HG03439 (cell line): ENCODE measurements at regions not wholly inside any gene's neighbourhood (a gene's known extent, or its start where the extent isn't known, plus 50 kb on each side); places are given as distances from the start of the nearest gene placed in this dataset.
"Not testable (repeated sequence)": the region's sequence is repeated elsewhere in the genome, so short reads cannot be mapped to it uniquely, and the experiment has no call there.

Source experiments
- ATAC-seq: cut with Tn5 transposase; IDR thresholded peaks from one replicate; pipeline ENCODE4 v1.9.1; 2021; ENCODE audit warnings: mild to moderate bottlenecking, moderate library complexity; ENCODE audit not compliant: unreplicated experiment

GRCh38 chr2:61774351-61774750 is 79.5 kb downstream of the FAM161A start:
- no peak for ATAC-seq

- no peak for ATAC-seq
Measured at GRCh38 chr2:61771904-61772845, 81.7 kb downstream of the FAM161A start.

GRCh38 chr2:61770746-61771145 is 83.1 kb downstream of the FAM161A start:
- no peak for ATAC-seq

- ATAC-seq: no peak
Measured at GRCh38 chr2:61770298-61770697, 83.6 kb downstream of the FAM161A start.

GRCh38 chr2:61769093-61769675 is 84.7 kb downstream of the FAM161A start:
- no peak for ATAC-seq

DNA sequence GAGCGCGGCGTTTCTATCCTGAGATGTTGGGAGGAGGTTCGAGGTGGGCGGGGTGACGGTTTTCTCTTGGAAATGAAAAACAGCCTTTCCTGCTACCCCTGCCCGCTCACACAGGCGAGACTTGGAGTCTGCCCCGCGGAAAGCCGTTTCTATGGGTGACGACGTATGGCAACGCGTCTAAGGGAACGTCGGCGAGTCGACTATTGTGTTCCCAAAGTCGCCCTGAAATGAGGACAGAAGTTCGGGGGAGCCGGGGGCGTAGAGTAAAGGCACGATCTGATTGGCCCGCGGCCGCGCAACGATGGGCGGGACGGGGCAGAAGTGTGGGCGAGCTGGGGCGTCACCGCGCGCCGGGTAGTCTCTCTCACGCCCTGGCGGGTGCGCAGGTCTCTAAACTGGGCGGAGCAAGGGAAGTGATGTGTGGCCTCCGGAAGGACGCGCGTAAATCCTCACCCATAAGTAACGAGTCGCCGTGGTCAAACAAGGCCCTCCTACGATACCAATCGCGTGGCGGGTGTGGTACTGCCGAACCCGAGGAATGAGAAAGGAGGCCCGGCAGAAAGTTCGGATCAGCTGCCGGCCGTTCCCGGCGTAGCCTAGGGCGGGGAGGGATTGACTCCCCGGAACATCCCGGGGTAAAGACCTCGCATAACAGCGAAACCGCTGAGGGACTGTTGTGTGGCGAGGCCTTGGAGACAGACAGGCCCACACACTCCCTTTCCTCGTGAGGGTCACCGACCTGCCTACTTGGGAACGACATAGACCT is 89.6 kb downstream of the FAM161A start:
- ATAC-seq: peak; percentile 97

DNA sequence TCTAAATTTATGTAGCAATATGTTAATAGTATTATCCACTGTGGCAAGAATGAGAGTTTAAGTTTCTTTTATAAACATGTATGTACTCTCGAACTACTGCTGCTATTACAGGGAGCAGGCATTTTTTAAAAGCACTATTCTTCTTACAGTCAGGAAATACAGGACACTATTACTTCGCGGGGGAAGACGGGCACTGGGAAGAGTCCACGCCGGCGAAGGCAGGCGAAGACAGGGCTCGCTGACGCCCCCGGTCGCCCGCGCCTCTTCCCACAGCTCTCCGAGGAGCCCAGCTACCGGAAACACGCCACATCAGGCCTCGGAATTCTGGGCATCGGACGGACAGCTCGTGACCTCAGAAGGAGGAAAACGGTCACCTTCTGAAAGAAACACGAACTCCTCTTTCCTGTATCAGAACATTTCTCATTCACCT is 90.2 kb downstream of the FAM161A start:
- peak; percentile 29 for ATAC-seq

GRCh38 chr2:61762292-61762691 is 91.6 kb downstream of the FAM161A start:
- no peak for ATAC-seq

- no peak for ATAC-seq
Measured at GRCh38 chr2:61759718-61760117, 94.1 kb downstream of the FAM161A start.

DNA sequence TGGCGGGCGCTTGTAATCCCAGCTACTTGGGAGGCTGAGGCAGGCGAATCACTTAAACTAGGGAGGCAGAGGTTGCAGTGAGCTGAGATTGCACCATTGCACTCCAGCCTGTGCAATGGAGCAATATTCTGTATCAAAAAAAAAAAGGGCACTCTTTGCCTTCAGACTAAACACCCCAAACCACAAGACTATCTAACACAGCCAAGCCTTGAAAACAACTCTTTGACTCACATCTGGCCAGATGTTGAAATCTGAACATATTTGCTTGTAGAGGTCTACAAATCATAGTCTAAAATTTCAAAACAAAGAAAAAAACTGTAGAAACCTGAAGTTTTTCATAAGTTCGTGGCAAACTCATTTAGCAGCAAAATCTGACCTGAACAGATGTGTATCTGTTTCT is 94.9 kb downstream of the FAM161A start:
- ATAC-seq: no peak

DNA sequence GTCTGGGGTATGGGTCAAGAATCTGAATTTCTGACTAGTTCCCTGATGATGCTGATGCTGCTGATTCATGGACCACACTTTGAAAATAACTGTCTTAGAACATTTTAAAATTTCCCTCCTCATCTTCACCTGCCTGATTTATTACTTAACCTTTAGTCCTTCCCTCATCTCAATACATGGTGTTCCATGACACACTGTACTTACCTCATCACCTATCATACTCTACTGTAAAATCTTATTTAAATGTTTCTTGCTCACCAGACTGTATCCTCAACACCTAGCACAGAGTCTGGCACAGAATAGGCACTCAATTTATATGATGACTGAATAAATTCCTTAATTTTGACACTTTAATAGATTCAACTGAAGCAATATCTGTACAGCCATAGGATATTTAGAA is 95.7 kb downstream of the FAM161A start:
- ATAC-seq: no peak

DNA sequence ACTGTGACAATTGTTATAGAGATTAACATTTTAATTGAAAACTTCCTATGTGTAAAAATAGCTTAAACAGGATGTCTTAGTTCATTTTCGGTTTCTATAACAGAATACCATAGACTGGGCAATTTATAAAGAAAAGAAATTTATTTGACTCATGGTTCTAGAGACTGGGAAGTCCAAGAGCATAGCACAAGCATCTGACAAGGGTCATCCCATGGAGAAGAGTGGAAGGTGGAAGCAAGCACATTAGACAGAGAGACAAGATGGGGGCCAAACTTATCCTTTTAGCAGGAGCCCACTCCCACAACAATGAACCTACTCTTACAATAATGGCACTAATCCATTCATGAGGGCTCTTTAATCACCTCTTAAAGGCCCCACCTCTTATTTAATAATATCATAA is 100.3 kb downstream of the FAM161A start:
- no peak for ATAC-seq

DNA sequence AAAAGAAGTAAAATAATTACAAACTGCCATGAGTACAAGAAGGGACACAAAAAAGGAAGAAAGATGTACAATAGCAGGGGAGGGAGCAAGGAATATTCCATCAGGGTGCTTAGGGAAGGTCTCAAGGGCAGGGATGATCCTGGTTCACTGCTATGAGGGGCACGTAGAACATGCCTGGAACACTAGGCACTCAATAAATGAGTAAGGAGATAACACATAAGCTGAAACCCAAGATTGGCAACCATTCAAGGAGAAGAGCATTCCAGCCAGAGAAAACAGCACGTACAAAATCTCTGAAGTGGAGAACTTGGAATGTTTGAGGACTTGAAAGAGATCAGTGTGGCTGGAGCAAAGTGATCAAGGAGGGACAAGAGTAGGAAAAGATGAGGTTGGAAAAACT is 103.2 kb downstream of the FAM161A start:
- ATAC-seq: no peak

- ATAC-seq: no peak
Measured at GRCh38 chr2:61742955-61743354, 110.9 kb downstream of the FAM161A start.

DNA sequence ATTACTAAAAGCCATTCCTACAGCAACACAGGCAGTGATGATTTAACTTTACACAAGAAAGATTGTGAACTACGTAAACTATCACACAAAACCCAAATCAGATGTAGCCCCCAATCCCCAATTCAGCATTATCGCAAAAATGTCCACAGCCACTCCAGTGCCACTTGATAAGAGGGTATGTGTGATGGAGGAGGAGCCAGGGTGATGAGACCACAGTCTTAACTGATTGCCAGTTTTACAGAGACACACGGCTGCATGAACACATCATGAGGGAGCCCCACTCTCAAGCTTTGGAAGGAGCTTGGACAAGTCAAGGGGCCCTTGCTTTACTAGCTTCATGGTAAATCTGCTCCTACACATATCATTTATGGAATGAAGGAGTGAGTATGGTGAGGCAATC is 116.0 kb downstream of the FAM161A start:
- ATAC-seq: no peak

DNA sequence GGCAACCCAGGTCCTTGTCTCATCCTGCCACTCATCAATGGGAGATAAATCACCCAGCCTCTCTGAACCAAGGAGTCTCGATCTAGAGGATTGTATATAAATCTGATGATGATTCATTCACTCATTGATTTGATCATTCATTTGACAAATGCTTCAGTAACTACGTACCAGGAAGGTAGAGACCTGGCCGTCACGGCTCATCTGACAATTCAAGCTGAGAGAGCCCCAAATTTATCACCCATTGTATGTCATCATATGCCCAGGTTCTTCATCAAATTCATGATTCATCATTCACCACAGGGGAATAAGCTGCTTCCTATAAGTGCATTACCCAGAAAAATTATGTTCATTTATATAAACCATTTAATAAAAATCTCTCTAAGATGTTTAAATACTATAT is 116.9 kb downstream of the FAM161A start:
- ATAC-seq: no peak

- no peak for ATAC-seq
Measured at GRCh38 chr2:61733563-61733962, 120.3 kb downstream of the FAM161A start.

GRCh38 chr2:61732787-61733186 is 121.1 kb downstream of the FAM161A start:
- ATAC-seq: no peak

GRCh38 chr2:61727746-61728145 is 126.1 kb downstream of the FAM161A start:
- no peak for ATAC-seq

DNA sequence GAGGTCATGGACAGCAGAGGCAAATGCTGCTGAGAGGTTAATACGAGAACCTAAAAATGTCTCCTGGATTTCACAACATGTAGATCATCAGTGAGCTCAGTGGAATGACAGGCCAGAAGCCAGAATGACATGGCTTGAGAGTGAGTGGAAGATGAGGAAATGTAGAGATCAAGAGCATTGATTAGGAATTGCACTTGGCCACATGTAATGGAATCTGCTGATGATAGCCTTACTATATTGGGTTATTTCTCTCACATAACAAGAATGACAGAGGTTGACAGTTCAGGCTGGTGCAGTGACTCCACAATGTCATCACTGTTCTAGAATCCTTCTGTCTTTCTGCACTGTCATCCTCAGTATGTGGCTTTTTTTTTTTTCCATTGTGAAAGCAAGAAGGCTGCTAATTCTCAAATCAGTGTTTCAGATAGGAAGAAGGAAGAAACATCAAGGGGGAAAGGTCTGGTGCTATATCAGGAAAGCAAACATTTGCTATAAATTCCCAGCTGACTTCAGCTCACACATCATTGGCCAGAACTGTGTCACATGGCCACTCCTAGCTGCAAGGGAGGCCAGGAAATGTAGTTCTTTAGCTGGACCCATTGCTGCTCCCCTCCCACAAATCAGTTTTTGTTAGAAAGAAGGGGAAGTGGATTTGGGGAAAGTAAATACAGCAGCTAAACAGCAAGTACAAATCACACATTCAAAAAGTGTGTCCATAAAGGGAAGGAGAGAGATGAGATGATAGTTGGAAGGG is 127.2 kb downstream of the FAM161A start:
- ATAC-seq: no peak

DNA sequence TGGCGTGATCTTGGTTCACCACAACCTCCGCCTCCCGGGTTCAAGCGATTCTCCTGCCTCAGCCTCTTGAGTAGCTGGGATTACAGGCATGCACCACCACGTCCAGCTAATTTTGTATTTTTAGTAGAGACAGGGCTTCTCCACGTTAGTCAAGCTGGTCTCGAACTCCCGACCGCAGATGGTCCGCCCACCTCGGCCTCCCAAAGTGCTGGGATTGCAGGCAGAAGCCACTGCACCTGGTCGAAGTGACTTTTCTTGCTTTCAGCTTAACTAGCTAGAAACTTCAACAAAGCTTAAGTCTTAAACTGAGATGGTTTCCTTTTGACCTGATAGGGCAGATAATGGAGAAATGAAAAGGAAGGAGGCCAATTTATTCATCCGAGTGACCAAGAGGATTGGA is 130.5 kb downstream of the FAM161A start:
- ATAC-seq: not testable (repeated sequence)
